NB4 (cell line): ENCODE measurements at regions not wholly inside any gene's neighbourhood (a gene's known extent, or its start where the extent isn't known, plus 50 kb on each side); places are given as distances from the start of the nearest gene placed in this dataset.
"Not testable (repeated sequence)": the region's sequence is repeated elsewhere in the genome, so short reads cannot be mapped to it uniquely, and the experiment has no call there.

Source experiments
- CTCF ChIP-seq: IDR thresholded peaks from one replicate; pipeline ENCODE4 v1.5.1; 2012; ENCODE audit warnings: low read depth, low read length
- MAX ChIP-seq: IDR thresholded peaks from 2 replicates; pipeline ENCODE4 v1.6.1; 2011; ENCODE audit warnings: low read depth, low read length
- MYC ChIP-seq: IDR thresholded peaks from 2 replicates; pipeline ENCODE4 v1.6.1; 2011; ENCODE audit warnings: low read depth, low read length
- POLR2A ChIP-seq: IDR thresholded peaks from 2 replicates; pipeline ENCODE4 v1.6.1; 2011; ENCODE audit warnings: mild to moderate bottlenecking; ENCODE audit not compliant: insufficient read length; ENCODE audit errors: extremely low read depth

- TF ChIP-seq CTCF, POLR2A, MYC, MAX: not testable (repeated sequence)
Measured at GRCh38 chr3:110023022-110023421, 685.7 kb upstream of the DPPA4 start.
